ENCODE measurements at regions not wholly inside any gene's neighbourhood (a gene's known extent, or its start where the extent isn't known, plus 50 kb on each side); places are given as distances from the start of the nearest gene placed in this dataset.

DNA sequence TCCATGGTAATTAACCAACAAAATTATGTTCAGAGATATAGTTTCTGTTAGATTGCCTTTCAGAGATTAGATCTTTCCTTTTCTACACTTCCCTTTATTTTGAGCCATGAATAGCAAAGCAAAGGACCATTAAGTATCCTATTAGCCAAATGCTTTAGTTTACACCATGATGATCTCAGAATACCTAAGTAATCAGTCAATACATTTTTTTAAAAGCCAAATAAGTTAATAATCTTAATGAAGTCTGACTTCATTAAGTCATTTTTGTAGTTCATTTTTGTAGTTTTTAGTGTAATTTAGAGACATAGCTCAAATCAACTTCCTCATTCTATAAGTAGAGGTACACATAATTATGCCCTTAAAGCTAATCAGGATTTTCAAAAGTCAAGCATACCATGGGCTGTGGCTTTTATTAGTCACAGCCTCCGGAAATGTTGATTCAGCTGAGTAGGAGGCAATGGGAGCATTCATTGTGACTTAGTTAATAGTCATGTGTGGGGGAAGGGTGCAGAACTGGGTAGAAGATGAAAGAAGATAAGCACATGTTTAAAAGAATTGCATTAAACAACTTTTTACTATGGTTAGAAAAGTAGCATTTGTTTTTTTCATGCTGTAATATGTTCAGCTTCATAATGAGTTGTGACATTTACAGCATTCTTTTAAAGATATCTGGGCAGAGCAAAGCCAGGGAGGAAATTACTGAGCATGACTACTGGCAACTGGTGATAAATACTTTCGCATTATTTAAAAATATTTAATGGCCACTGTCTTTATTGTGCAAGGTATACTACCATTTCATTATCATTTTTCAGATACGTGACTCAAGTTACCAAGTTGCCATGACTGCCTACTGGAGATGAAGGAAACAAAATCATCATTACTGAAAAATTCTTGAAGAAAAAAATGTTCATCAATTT lies 57.3 kb upstream of the CCDC71L start:
- no peak overlapping the region for H3K9ac ChIP-seq (ENCODE audit: low read length in 3 of 3)
- H3K4me3 ChIP-seq (ENCODE audit: low read length in 3 of 3), result no peak overlapping the region
- H3K36me3 ChIP-seq (ENCODE audit: control insufficient read depth in 2 of 3, insufficient read depth in 3 of 3, low read length in 3 of 3), result no peaks in the 10 kb centered on the region
- FAIRE-seq (no peak), DNase-seq (peak in 3 of 5 donors; percentile 19 to 86 (median 80))
- no peaks in the 10 kb centered on the region for H3K27me3 ChIP-seq (ENCODE audit: control insufficient read depth, insufficient read depth, low read length)
- H3K9me3 ChIP-seq (ENCODE audit: control insufficient read depth in 2 of 3, insufficient read depth in 1 of 3, low read length in 3 of 3), result no peaks in the 10 kb centered on the region
- intact Hi-C loops (cut with DNase I), result no loop called here
- no peak overlapping the region for H3K27ac ChIP-seq (ENCODE audit: low read depth in 2 of 2, low read length in 2 of 2)
- TF ChIP-seq, protein P1, sequence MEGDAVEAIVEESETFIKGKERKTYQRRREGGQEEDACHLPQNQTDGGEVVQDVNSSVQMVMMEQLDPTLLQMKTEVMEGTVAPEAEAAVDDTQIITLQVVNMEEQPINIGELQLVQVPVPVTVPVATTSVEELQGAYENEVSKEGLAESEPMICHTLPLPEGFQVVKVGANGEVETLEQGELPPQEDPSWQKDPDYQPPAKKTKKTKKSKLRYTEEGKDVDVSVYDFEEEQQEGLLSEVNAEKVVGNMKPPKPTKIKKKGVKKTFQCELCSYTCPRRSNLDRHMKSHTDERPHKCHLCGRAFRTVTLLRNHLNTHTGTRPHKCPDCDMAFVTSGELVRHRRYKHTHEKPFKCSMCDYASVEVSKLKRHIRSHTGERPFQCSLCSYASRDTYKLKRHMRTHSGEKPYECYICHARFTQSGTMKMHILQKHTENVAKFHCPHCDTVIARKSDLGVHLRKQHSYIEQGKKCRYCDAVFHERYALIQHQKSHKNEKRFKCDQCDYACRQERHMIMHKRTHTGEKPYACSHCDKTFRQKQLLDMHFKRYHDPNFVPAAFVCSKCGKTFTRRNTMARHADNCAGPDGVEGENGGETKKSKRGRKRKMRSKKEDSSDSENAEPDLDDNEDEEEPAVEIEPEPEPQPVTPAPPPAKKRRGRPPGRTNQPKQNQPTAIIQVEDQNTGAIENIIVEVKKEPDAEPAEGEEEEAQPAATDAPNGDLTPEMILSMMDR (IDR thresholded peaks at IDR 0.05; ENCODE audit: borderline replicate concordance, extremely low read depth, insufficient read depth), result no peak
- H3K4me1 ChIP-seq (ENCODE audit: control insufficient read depth in 2 of 3, insufficient read depth in 2 of 3, low read depth in 1 of 3, low read length in 3 of 3), result no peaks in the 10 kb centered on the region

GRCh38 chr7:106720641-106721040 lies 59.7 kb upstream of the CCDC71L start:
- TF ChIP-seq, protein P1 (IDR thresholded peaks at IDR 0.05; ENCODE audit: borderline replicate concordance, extremely low read depth, insufficient read depth), result no peak
- H3K4me1 ChIP-seq (ENCODE audit: control insufficient read depth in 2 of 3, insufficient read depth in 2 of 3, low read depth in 1 of 3, low read length in 3 of 3), result no peaks in the 10 kb centered on the region
- FAIRE-seq, result no peak

DNA sequence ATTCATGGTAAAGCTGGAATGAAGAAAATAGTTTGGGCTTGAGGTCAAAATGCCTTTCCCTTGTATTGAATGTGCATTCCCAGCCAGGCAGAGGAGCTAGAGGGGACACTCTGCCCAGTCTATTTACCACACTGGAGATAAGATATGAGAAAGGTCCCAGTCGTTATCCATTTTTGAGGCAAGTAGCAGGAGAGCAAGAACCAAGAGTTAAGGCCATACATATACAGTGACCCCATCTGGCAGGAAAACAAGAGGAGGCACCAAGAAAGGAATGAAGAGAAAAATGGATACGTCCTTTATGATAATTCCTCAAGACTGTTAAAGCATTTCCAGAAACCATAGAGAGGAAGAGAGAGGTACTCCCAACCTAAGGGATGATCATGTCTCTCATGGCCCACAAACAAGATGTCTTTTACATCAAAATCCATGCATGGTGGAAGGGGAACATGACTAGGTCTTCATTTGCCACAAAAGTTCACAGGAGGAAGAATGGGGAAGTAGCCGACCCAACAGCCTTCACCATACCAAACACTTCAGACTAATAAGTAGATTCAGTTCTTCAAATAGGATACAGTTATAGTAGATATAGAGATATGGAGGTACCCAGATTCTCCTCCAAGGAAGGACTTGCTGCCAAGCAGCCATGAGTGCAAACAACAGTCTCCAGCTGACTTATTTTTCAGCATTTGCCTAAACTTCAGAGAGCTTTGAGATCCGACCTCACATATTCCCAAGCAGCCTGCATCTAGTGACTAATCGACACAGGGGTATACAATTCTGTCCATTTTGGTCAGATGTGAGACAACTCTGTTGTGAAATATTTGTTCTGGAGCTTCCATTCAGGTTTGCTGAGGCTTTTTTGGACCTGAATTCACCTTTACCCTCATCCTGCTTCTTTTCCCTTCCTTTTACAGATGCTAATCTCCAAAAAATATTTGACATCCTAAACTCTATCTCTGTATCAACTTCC lies 61.1 kb upstream of the CCDC71L start:
- H3K27me3 ChIP-seq (ENCODE audit: control insufficient read depth, insufficient read depth, low read length), result no peaks in the 10 kb centered on the region
- TF ChIP-seq, protein P1 (IDR thresholded peaks at IDR 0.05; ENCODE audit: borderline replicate concordance, extremely low read depth, insufficient read depth), result no peak
- no peak for DNase-seq
- H3K9me3 ChIP-seq (ENCODE audit: control insufficient read depth in 2 of 3, insufficient read depth in 1 of 3, low read length in 3 of 3), result no peaks in the 10 kb centered on the region
- no peak for FAIRE-seq
- no peak overlapping the region for H3K27ac ChIP-seq (ENCODE audit: low read depth in 2 of 2, low read length in 2 of 2)
- no peaks in the 10 kb centered on the region for H3K4me1 ChIP-seq (ENCODE audit: control insufficient read depth in 2 of 3, insufficient read depth in 2 of 3, low read depth in 1 of 3, low read length in 3 of 3)
- no peak overlapping the region for H3K4me3 ChIP-seq (ENCODE audit: low read length in 3 of 3)
- no peaks in the 10 kb centered on the region for H3K36me3 ChIP-seq (ENCODE audit: control insufficient read depth in 2 of 3, insufficient read depth in 3 of 3, low read length in 3 of 3)
- no peak overlapping the region for H3K9ac ChIP-seq (ENCODE audit: low read length in 3 of 3)
- intact Hi-C loops (cut with DNase I), result no loop called here

More at GRCh38 chr7:106720641-106721040, 59.7 kb upstream of the CCDC71L start:
- Histone ChIP-seq H3K4me3 (ENCODE audit: low read length in 3 of 3) (no peak overlapping the region), H3K36me3 (ENCODE audit: control insufficient read depth in 2 of 3, insufficient read depth in 3 of 3, low read length in 3 of 3) (no peaks in the 10 kb centered on the region), H3K27me3 (ENCODE audit: control insufficient read depth, insufficient read depth, low read length) (no peaks in the 10 kb centered on the region), H3K27ac (ENCODE audit: low read depth in 2 of 2, low read length in 2 of 2) (no peak overlapping the region), H3K9ac (ENCODE audit: low read length in 3 of 3) (no peak overlapping the region), H3K9me3 (ENCODE audit: control insufficient read depth in 2 of 3, insufficient read depth in 1 of 3, low read length in 3 of 3) (no peaks in the 10 kb centered on the region)
- DNase-seq, result no peak
- intact Hi-C loops (cut with DNase I), result no loop called here
